ENCODE measurements at regions not wholly inside any gene's neighbourhood (a gene's known extent, or its start where the extent isn't known, plus 50 kb on each side); places are given as distances from the start of the nearest gene placed in this dataset.

- H3K4me3 ChIP-seq = no peak overlapping the region
- TF ChIP-seq, protein P1, sequence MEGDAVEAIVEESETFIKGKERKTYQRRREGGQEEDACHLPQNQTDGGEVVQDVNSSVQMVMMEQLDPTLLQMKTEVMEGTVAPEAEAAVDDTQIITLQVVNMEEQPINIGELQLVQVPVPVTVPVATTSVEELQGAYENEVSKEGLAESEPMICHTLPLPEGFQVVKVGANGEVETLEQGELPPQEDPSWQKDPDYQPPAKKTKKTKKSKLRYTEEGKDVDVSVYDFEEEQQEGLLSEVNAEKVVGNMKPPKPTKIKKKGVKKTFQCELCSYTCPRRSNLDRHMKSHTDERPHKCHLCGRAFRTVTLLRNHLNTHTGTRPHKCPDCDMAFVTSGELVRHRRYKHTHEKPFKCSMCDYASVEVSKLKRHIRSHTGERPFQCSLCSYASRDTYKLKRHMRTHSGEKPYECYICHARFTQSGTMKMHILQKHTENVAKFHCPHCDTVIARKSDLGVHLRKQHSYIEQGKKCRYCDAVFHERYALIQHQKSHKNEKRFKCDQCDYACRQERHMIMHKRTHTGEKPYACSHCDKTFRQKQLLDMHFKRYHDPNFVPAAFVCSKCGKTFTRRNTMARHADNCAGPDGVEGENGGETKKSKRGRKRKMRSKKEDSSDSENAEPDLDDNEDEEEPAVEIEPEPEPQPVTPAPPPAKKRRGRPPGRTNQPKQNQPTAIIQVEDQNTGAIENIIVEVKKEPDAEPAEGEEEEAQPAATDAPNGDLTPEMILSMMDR (IDR thresholded peaks at IDR 0.05) = no peak
- no peaks in the 10 kb centered on the region for H3K36me3 ChIP-seq
- DNase-seq (ENCODE audit: low spot score) = no peak
- H3K9me3 ChIP-seq = no peaks in the 10 kb centered on the region
- no peaks in the 10 kb centered on the region for H3K27me3 ChIP-seq
- H3K27ac ChIP-seq = no peak overlapping the region
- H3K4me1 ChIP-seq = peaks cover 0 to 6% of the 10 kb centered on the region in 2 donors
Observed at GRCh38 chr3:124163689-124164088, 171.8 kb upstream of the ROPN1 start.

DNA sequence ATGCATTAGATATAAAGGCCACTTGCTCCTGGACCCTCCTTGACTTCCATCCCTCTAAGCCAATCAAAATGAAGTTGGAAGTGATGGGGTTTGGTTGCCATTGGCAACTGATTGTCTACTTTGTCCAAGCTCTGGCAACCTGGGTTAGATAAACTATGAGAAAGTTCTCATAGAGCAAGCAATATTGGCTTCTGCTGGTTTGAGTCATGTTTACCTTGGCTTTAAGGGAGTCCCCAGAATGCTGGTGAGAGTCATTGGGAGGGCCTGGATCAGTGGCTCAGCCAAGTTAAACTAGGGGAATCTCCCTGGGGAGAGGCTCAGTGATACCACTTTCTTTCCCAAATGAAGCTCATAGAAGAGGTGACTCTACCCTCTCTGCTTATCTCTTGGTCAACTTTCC lies 176.3 kb upstream of the ROPN1 start:
- peak; percentile 63 for DNase-seq (ENCODE audit: low spot score)
- Histone ChIP-seq H3K27ac (no peak overlapping the region), H3K4me1 (peaks cover 0 to 6% of the 10 kb centered on the region in 2 donors), H3K9me3 (no peaks in the 10 kb centered on the region), H3K36me3 (no peaks in the 10 kb centered on the region), H3K27me3 (no peaks in the 10 kb centered on the region), H3K4me3 (no peak overlapping the region)
- TF ChIP-seq, protein P1 (IDR thresholded peaks at IDR 0.05) = no peak

- Histone ChIP-seq H3K36me3 (no peaks in the 10 kb centered on the region), H3K4me1 (peaks cover 0 to 6% of the 10 kb centered on the region in 2 donors), H3K4me3 (no peak overlapping the region), H3K9me3 (no peaks in the 10 kb centered on the region), H3K27me3 (no peaks in the 10 kb centered on the region), H3K27ac (no peak overlapping the region)
- no peak for DNase-seq (ENCODE audit: low spot score)
- TF ChIP-seq, protein P1 (IDR thresholded peaks at IDR 0.05) = no peak
Observed at GRCh38 chr3:124172283-124172682, 180.4 kb upstream of the ROPN1 start.

- TF ChIP-seq, protein P1 (IDR thresholded peaks at IDR 0.05) = no peak
- no peak overlapping the region for H3K27ac ChIP-seq
Observed at GRCh38 chr3:124172816-124173215, 180.9 kb upstream of the ROPN1 start.

GRCh38 chr3:124174476-124174875 lies 182.6 kb upstream of the ROPN1 start:
- H3K27ac ChIP-seq = no peak overlapping the region
- no peak for DNase-seq (ENCODE audit: low spot score)
- H3K36me3 ChIP-seq = no peaks in the 10 kb centered on the region
- no peaks in the 10 kb centered on the region for H3K9me3 ChIP-seq
- TF ChIP-seq, protein P1 (IDR thresholded peaks at IDR 0.05) = no peak
- H3K27me3 ChIP-seq = no peaks in the 10 kb centered on the region
- no peaks in the 10 kb centered on the region for H3K4me1 ChIP-seq
- no peak overlapping the region for H3K4me3 ChIP-seq

More at GRCh38 chr3:124172816-124173215, 180.9 kb upstream of the ROPN1 start:
- H3K27me3 ChIP-seq = no peaks in the 10 kb centered on the region
- H3K36me3 ChIP-seq = no peaks in the 10 kb centered on the region
- H3K4me3 ChIP-seq = no peak overlapping the region
- H3K9me3 ChIP-seq = no peaks in the 10 kb centered on the region
- no peak for DNase-seq (ENCODE audit: low spot score)
- H3K4me1 ChIP-seq = peaks cover 0 to 4% of the 10 kb centered on the region in 2 donors

Measured in right atrium auricular region (tissue), 2 donors.